ENCODE measurements at regions not wholly inside any gene's neighbourhood (a gene's known extent, or its start where the extent isn't known, plus 50 kb on each side); places are given as distances from the start of the nearest gene placed in this dataset.

GRCh38 chr2:221624475-221624874, 52.4 kb upstream of the EPHA4 start:
- no peak for DNase-seq
